ENCODE measurements at regions not wholly inside any gene's neighbourhood (a gene's known extent, or its start where the extent isn't known, plus 50 kb on each side); places are given as distances from the start of the nearest gene placed in this dataset.
"Not testable (repeated sequence)": the region's sequence is repeated elsewhere in the genome, so short reads cannot be mapped to it uniquely, and the experiment has no call there.

- no peak for DNase-seq (ENCODE audit: low read depth in 2 of 2)
These were observed 68.6 kb upstream of the USP15 start for GRCh38 chr12:62191491-62192179.

- DNase-seq (ENCODE audit: low read depth in 2 of 2), result no peak
These were observed 67.9 kb upstream of the USP15 start for GRCh38 chr12:62192180-62192902.

- no peak for DNase-seq (ENCODE audit: low read depth in 2 of 2)
These were observed 67.3 kb upstream of the USP15 start for GRCh38 chr12:62192903-62193250.

- DNase-seq (ENCODE audit: low read depth in 2 of 2), result no peak
These were observed 66.2 kb upstream of the USP15 start for GRCh38 chr12:62194031-62194430.

- no peak for DNase-seq (ENCODE audit: low read depth in 2 of 2)
These were observed 65.6 kb upstream of the USP15 start for GRCh38 chr12:62194616-62195015.

- no peak for DNase-seq (ENCODE audit: low read depth in 2 of 2)
These were observed 64.1 kb upstream of the USP15 start for GRCh38 chr12:62196146-62196545.

- DNase-seq (ENCODE audit: low read depth in 2 of 2), result not testable (repeated sequence)
These were observed 57.3 kb upstream of the USP15 start for GRCh38 chr12:62202861-62203260.

- no peak for DNase-seq (ENCODE audit: low read depth in 2 of 2)
These were observed 54.9 kb upstream of the USP15 start for GRCh38 chr12:62205346-62205745.

GRCh38 chr12:62207248-62207647 is 53.0 kb upstream of the USP15 start:
- DNase-seq (ENCODE audit: low read depth in 2 of 2), result no peak

Measured in stimulated activated CD8-positive, alpha-beta memory T cell treated with anti-CD3 and anti-CD28 coated beads, Interleukin-15, amount 100 ng/mL, for 48 hours (primary cell).